ENCODE measurements at regions not wholly inside any gene's neighbourhood (a gene's known extent, or its start where the extent isn't known, plus 50 kb on each side); places are given as distances from the start of the nearest gene placed in this dataset.

DNA sequence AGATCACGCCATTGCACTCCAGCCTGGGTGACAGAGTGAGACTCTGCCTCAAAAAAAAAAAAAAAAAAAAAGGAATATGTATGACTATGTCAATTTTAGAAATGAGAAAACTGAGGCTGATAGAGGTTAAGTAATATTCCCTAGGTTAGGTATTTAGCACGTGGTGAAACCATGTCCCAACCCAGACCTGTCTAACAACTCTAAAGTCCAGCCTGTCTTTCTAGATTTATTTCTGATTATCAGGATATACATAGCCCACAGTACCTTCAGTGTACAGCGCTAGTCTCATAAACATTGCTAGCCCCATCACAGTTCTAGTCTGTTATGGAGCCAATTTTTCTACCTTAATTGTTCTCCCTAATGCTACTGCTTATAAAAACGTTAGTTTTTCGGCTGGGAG is 88.4 kb upstream of the RAP2B start:
- TF ChIP-seq POLR2A (IDR thresholded peaks at IDR 0.05): no peak
- TF ChIP-seq, protein P1, sequence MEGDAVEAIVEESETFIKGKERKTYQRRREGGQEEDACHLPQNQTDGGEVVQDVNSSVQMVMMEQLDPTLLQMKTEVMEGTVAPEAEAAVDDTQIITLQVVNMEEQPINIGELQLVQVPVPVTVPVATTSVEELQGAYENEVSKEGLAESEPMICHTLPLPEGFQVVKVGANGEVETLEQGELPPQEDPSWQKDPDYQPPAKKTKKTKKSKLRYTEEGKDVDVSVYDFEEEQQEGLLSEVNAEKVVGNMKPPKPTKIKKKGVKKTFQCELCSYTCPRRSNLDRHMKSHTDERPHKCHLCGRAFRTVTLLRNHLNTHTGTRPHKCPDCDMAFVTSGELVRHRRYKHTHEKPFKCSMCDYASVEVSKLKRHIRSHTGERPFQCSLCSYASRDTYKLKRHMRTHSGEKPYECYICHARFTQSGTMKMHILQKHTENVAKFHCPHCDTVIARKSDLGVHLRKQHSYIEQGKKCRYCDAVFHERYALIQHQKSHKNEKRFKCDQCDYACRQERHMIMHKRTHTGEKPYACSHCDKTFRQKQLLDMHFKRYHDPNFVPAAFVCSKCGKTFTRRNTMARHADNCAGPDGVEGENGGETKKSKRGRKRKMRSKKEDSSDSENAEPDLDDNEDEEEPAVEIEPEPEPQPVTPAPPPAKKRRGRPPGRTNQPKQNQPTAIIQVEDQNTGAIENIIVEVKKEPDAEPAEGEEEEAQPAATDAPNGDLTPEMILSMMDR (IDR thresholded peaks at IDR 0.05): no peak
